ENCODE measurements at regions not wholly inside any gene's neighbourhood (a gene's known extent, or its start where the extent isn't known, plus 50 kb on each side); places are given as distances from the start of the nearest gene placed in this dataset.

DNA sequence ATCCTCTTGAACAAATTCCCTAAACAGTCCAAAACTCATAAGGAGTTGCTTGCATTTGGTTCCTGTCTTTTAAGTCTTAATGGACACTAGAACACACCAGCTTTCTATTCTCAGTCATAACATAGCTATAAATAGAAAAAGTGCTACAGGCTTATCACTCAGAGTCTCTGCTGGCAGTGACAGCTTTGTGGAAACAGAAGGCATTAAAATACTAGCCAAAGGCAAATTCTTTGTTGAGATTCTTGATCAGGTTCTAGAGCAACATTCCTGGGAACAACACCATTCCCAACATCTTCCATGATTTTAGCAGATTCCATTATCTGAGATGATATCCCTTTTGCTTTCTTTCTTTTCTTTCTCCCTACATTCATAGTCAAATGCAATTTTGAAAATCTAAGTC is 207.7 kb upstream of the PLEKHG7 start:
- TF ChIP-seq RELA (IDR thresholded peaks at IDR 0.05; ENCODE audit: borderline replicate concordance, partially characterized antibody) (no peak), SIX5 (IDR thresholded peaks at IDR 0.05; ENCODE audit: low read depth, low read length, severe bottlenecking) (no peak)

Data from GM12878 (cell line).